H1 (cell line): ENCODE measurements at regions not wholly inside any gene's neighbourhood (a gene's known extent, or its start where the extent isn't known, plus 50 kb on each side); places are given as distances from the start of the nearest gene placed in this dataset.

ENCODE experiments used
- BRCA1 ChIP-seq: IDR thresholded peaks from 2 replicates; pipeline ENCODE4 v1.6.1; 2012; ENCODE audit warnings: low read depth, low read length, improper control_type of control experiment
- CHD7 ChIP-seq: fragments of 300-600 bp; sonication (generic); IDR thresholded peaks from 2 replicates; pipeline ENCODE4 v1.7.1; 2012; ENCODE audit warnings: low read length, moderate library complexity, mild to moderate bottlenecking, inconsistent platforms; ENCODE audit not compliant: insufficient replicate concordance
- FOSL1 ChIP-seq: IDR thresholded peaks from 2 replicates; pipeline ENCODE4 v1.6.1; 2011; ENCODE audit warnings: mild to moderate bottlenecking, low read depth, low read length, moderate library complexity; ENCODE audit not compliant: insufficient read depth
- NANOG ChIP-seq: IDR thresholded peaks from 2 replicates; pipeline ENCODE4 v1.6.1; 2011; ENCODE audit warnings: low read length, low read depth, mild to moderate bottlenecking, inconsistent platforms; ENCODE audit not compliant: insufficient read depth, poor library complexity, severe bottlenecking
- RAD21 ChIP-seq, 2 experiments: IDR thresholded peaks in 1 of 2; conservative IDR thresholded peaks in 1 of 2; 2 replicates each; pipeline ENCODE4 v1.6.1; 2011; ENCODE audit warnings: low read depth in 2 of 2, low read length in 2 of 2, improper control_type of control experiment in 1 of 2, inconsistent platforms in 1 of 2, mild to moderate bottlenecking in 1 of 2, moderate library complexity in 1 of 2
- SP1 ChIP-seq: IDR thresholded peaks from 2 replicates; pipeline ENCODE4 v1.6.1; 2011; ENCODE audit warnings: low read depth, low read length
- SP2 ChIP-seq: IDR thresholded peaks from 2 replicates; pipeline ENCODE4 v1.6.1; 2012; ENCODE audit warnings: mild to moderate bottlenecking, low read length, inconsistent platforms
- TCF12 ChIP-seq: IDR thresholded peaks from 2 replicates; pipeline ENCODE4 v1.6.1; 2011; ENCODE audit warnings: low read depth, mild to moderate bottlenecking, low read length
- YY1 ChIP-seq: IDR thresholded peaks from 2 replicates; pipeline ENCODE4 v1.6.1; 2011; ENCODE audit warnings: low read depth, mild to moderate bottlenecking, low read length

GRCh38 chr6:14398953-14399352 is 281.4 kb downstream of the CD83 start (continued):
- TF ChIP-seq CHD7 (no peak), FOSL1 (no peak), SP1 (no peak), NANOG (no peak), SP2 (no peak), TCF12 (no peak), YY1 (no peak), RAD21 (IDR thresholded peaks at IDR 0.05 in 1 of 2, conservative IDR thresholded peaks at IDR 0.05 in 1 of 2; ENCODE audit: low read depth in 2 of 2, low read length in 2 of 2) (no peak), BRCA1 (no peak)
